ENCODE measurements at regions not wholly inside any gene's neighbourhood (a gene's known extent, or its start where the extent isn't known, plus 50 kb on each side); places are given as distances from the start of the nearest gene placed in this dataset.

- no peaks in the 10 kb centered on the region for H4K20me1 ChIP-seq (ENCODE audit: insufficient read depth, low read length)
- no peak for ATAC-seq (ENCODE audit: low read depth)
These were observed 139.0 kb downstream of the OLFM1 start for GRCh38 chr9:135226369-135227050.

More at GRCh38 chr9:135226369-135227050, 139.0 kb downstream of the OLFM1 start:
- BruUV-seq (replicated peaks) = no TSS peak
- in situ Hi-C loops (cut with MboI; ENCODE audit: low sequenced_read_pairs) = no loop called here
- Histone ChIP-seq H3K27ac (ENCODE audit: insufficient read depth, low read length) (no peak overlapping the region), H3K9me1 (ENCODE audit: insufficient read depth, low read length) (no peaks in the 10 kb centered on the region), H3K23ac (ENCODE audit: low read depth, low read length) (no peak overlapping the region), H4K8ac (ENCODE audit: low read depth in 2 of 2, low read length in 2 of 2) (no peak overlapping the region), H2BK120ac (ENCODE audit: low read depth, low read length) (no peak overlapping the region), H2AK5ac (ENCODE audit: low read depth, low read length) (no peak overlapping the region), H3K4me3 (ENCODE audit: insufficient read depth, low read depth, low read length) (no peak overlapping the region), H2BK15ac (ENCODE audit: low read depth, low read length) (no peak overlapping the region), H3K14ac (replicated peaks; ENCODE audit: low read depth, low read length) (no peak overlapping the region), H3K36me3 (ENCODE audit: control insufficient read depth, insufficient read depth, low read length) (no peaks in the 10 kb centered on the region), H3K4ac (ENCODE audit: low read depth, low read length) (no peak overlapping the region), H3K79me1 (ENCODE audit: low read depth in 1 of 2, low read length in 2 of 2) (no peaks in the 10 kb centered on the region), H2BK20ac (ENCODE audit: low read depth, low read length) (no peak overlapping the region), H4K5ac (ENCODE audit: low read depth, low read length) (no peak overlapping the region), H3K18ac (ENCODE audit: low read depth, low read length) (no peak overlapping the region), H3K9ac (ENCODE audit: low read depth, low read length) (no peak overlapping the region), H2AK9ac (replicated peaks; ENCODE audit: low read depth, low read length, poor library complexity) (no peak overlapping the region), H3K27me3 (ENCODE audit: control insufficient read depth, insufficient read depth, low read length) (no peaks in the 10 kb centered on the region), H3K9me3 (ENCODE audit: control insufficient read depth, insufficient read depth, low read length) (peaks cover 69% of the 10 kb centered on the region), H3K56ac (ENCODE audit: extremely low read depth, insufficient read depth, low read length) (no peak overlapping the region), H2AFZ (replicated peaks; ENCODE audit: low read length, poor library complexity) (peak overlapping the region; percentile 58), H2BK5ac (ENCODE audit: low read depth, low read length, poor library complexity, severe bottlenecking) (peak overlapping the region; percentile 5), H3K4me2 (ENCODE audit: low read depth, low read length) (no peak overlapping the region), H4K91ac (ENCODE audit: insufficient read depth, low read depth, low read length) (no peak overlapping the region), H3K4me1 (ENCODE audit: control insufficient read depth, insufficient read depth, low read length) (no peaks in the 10 kb centered on the region)
- intact Hi-C loops (cut with micrococcal nuclease) = no loop called here
- POLR2A ChIA-PET (ENCODE audit: unreplicated experiment) = no interaction called here
- dilution Hi-C loops (cut with HindIII; ENCODE audit: low sequenced_read_pairs, unreplicated experiment) = no loop called here
- CTCF ChIA-PET = no interaction called here
- DNase-seq = no peak
- WGBS, 2 experiments (ENCODE audit: extremely low coverage in 2 of 2, insufficient read length in 1 of 2) = 69% methylated on average over 2 of the region's 5 CpGs; no CpG with 5 or more reads in 1 of the 2 experiments
- TF ChIP-seq MAFK (IDR thresholded peaks at IDR 0.05; ENCODE audit: low read depth, low read length) = no peak
- no peak for TF ChIP-seq BHLHE40 (IDR thresholded peaks at IDR 0.05; ENCODE audit: low read depth, low read length)
- TF ChIP-seq NFE2L2 (IDR thresholded peaks at IDR 0.05; ENCODE audit: low read depth, low read length) = no peak
- TF ChIP-seq FOS (IDR thresholded peaks at IDR 0.05; ENCODE audit: low read depth, low read length) = no peak
- TF ChIP-seq RFX5 (IDR thresholded peaks at IDR 0.05; ENCODE audit: low read depth, low read length) = no peak
- no peak for TF ChIP-seq CHD1 (IDR thresholded peaks at IDR 0.05; ENCODE audit: low read depth, low read length)
- no peak for TF ChIP-seq USF2 (IDR thresholded peaks at IDR 0.05; ENCODE audit: low read depth, low read length)
- TF ChIP-seq CEBPB (IDR thresholded peaks at IDR 0.05; ENCODE audit: low read depth, low read length) = no peak
- TF ChIP-seq MXI1 (IDR thresholded peaks at IDR 0.05; ENCODE audit: borderline replicate concordance, low read depth, low read length) = no peak
- no peak for TF ChIP-seq ELK1 (IDR thresholded peaks at IDR 0.05; ENCODE audit: borderline replicate concordance, low read depth, low read length)
- no peak for TF ChIP-seq RCOR1 (IDR thresholded peaks at IDR 0.05; ENCODE audit: insufficient replicate concordance, low read length)
- TF ChIP-seq SMC3 (IDR thresholded peaks at IDR 0.05; ENCODE audit: low read depth, low read length) = no peak
- TF ChIP-seq MAZ (IDR thresholded peaks at IDR 0.05; ENCODE audit: borderline replicate concordance, low read depth, low read length) = no peak
- TF ChIP-seq RAD21 (IDR thresholded peaks at IDR 0.05; ENCODE audit: low read length) = no peak
- TF ChIP-seq POLR2A (IDR thresholded peaks at IDR 0.05; ENCODE audit: low read depth, low read length) = no peak
- TF ChIP-seq, protein P1, sequence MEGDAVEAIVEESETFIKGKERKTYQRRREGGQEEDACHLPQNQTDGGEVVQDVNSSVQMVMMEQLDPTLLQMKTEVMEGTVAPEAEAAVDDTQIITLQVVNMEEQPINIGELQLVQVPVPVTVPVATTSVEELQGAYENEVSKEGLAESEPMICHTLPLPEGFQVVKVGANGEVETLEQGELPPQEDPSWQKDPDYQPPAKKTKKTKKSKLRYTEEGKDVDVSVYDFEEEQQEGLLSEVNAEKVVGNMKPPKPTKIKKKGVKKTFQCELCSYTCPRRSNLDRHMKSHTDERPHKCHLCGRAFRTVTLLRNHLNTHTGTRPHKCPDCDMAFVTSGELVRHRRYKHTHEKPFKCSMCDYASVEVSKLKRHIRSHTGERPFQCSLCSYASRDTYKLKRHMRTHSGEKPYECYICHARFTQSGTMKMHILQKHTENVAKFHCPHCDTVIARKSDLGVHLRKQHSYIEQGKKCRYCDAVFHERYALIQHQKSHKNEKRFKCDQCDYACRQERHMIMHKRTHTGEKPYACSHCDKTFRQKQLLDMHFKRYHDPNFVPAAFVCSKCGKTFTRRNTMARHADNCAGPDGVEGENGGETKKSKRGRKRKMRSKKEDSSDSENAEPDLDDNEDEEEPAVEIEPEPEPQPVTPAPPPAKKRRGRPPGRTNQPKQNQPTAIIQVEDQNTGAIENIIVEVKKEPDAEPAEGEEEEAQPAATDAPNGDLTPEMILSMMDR (conservative IDR thresholded peaks at IDR 0.05; ENCODE audit: low read depth, low read length) = no peak

Measured in IMR-90 (cell line).